MM.1S (cell line): ENCODE measurements at regions not wholly inside any gene's neighbourhood (a gene's known extent, or its start where the extent isn't known, plus 50 kb on each side); places are given as distances from the start of the nearest gene placed in this dataset.

Experiments used
- DNase-seq: peaks from one replicate; pipeline ENCODE4 v3.0.0-alpha.2; 2015
- H2AFZ ChIP-seq: fragments of 300-600 bp; sonication (generic); 2 replicates; pipeline ENCODE4 v1.6.0; 2016; ENCODE audit warnings: antibody characterized with exemption, low read length
- H3F3A ChIP-seq: fragments of 300-600 bp; sonication (generic); 2 replicates; pipeline ENCODE4 v1.6.1; 2016; ENCODE audit warnings: mild to moderate bottlenecking, antibody characterized with exemption, low read length, moderate library complexity, mixed read lengths; ENCODE audit not compliant: insufficient read depth
- H3K27ac ChIP-seq: fragments of 300-600 bp; sonication (generic); 2 replicates; pipeline ENCODE4 v1.5.1; 2016; ENCODE audit warnings: mild to moderate bottlenecking, low read length
- H3K27me3 ChIP-seq: fragments of 300-600 bp; sonication (generic); replicated peaks from 2 replicates; pipeline ENCODE4 v1.6.0; 2016; ENCODE audit warnings: low read length; ENCODE audit not compliant: insufficient read depth
- H3K36me3 ChIP-seq: fragments of 300-600 bp; sonication (generic); replicated peaks from 2 replicates; pipeline ENCODE4 v1.6.1; 2016; ENCODE audit warnings: mild to moderate bottlenecking, low read length, mixed read lengths; ENCODE audit not compliant: insufficient read depth
- H3K4me1 ChIP-seq: fragments of 300-600 bp; sonication (generic); 2 replicates; pipeline ENCODE4 v1.6.1; 2016; ENCODE audit warnings: low read length, mixed read lengths
- H3K4me2 ChIP-seq: fragments of 300-600 bp; sonication (generic); 2 replicates; pipeline ENCODE4 v1.6.0; 2016; ENCODE audit warnings: low read depth, low read length
- H3K4me3 ChIP-seq: fragments of 300-600 bp; sonication (generic); 2 replicates; pipeline ENCODE4 v1.5.1; 2016; ENCODE audit warnings: low read length, mixed read lengths
- H3K79me2 ChIP-seq: fragments of 300-600 bp; sonication (generic); 2 replicates; pipeline ENCODE4 v1.6.1; 2016; ENCODE audit warnings: mixed run types, low read length, mixed read lengths
- H3K9ac ChIP-seq: fragments of 300-600 bp; sonication (generic); 2 replicates; pipeline ENCODE4 v1.6.1; 2016; ENCODE audit warnings: low read length, mixed read lengths
- H3K9me2 ChIP-seq: fragments of 300-600 bp; sonication (generic); replicated peaks from 2 replicates; pipeline ENCODE4 v1.6.1; 2016; ENCODE audit warnings: mild to moderate bottlenecking, low read length, mixed read lengths; ENCODE audit not compliant: insufficient read depth
- H3K9me3 ChIP-seq: fragments of 300-600 bp; sonication (generic); replicated peaks from 2 replicates; pipeline ENCODE4 v1.6.1; 2016; ENCODE audit warnings: mild to moderate bottlenecking, low read length, mixed read lengths; ENCODE audit not compliant: insufficient read depth
- H4K20me1 ChIP-seq: fragments of 300-600 bp; sonication (generic); 2 replicates; pipeline ENCODE4 v1.6.1; 2016; ENCODE audit warnings: mild to moderate bottlenecking, low read length, moderate library complexity, mixed read lengths; ENCODE audit not compliant: insufficient read depth
- EZH2 ChIP-seq: fragments of 300-600 bp; sonication (generic); optimal IDR thresholded peaks from 2 replicates; pipeline ENCODE3; 2017; ENCODE audit warnings: low read depth, mild to moderate bottlenecking, antibody characterized with exemption, low read length, mixed read lengths
- EZH2phosphoT487 ChIP-seq: fragments of 300-600 bp; sonication (generic); IDR thresholded peaks from 2 replicates; pipeline ENCODE4 v1.6.1; 2018; ENCODE audit warnings: antibody characterized with exemption, low read length
- TF ChIP-seq, protein P1 (sequence below): fragments of 300-600 bp; sonication (generic); IDR thresholded peaks from 2 replicates; pipeline ENCODE4 v1.5.1; 2016; ENCODE audit warnings: antibody characterized with exemption, low read length, mixed read lengths

GRCh38 chr13:89568746-89569145, 1778.7 kb upstream of the MIR17HG start:
- TF ChIP-seq EZH2 (no peak), EZH2phosphoT487 (no peak)
- TF ChIP-seq, protein P1, sequence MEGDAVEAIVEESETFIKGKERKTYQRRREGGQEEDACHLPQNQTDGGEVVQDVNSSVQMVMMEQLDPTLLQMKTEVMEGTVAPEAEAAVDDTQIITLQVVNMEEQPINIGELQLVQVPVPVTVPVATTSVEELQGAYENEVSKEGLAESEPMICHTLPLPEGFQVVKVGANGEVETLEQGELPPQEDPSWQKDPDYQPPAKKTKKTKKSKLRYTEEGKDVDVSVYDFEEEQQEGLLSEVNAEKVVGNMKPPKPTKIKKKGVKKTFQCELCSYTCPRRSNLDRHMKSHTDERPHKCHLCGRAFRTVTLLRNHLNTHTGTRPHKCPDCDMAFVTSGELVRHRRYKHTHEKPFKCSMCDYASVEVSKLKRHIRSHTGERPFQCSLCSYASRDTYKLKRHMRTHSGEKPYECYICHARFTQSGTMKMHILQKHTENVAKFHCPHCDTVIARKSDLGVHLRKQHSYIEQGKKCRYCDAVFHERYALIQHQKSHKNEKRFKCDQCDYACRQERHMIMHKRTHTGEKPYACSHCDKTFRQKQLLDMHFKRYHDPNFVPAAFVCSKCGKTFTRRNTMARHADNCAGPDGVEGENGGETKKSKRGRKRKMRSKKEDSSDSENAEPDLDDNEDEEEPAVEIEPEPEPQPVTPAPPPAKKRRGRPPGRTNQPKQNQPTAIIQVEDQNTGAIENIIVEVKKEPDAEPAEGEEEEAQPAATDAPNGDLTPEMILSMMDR = no peak
- no peak overlapping the region for H2AFZ ChIP-seq
- no peak for DNase-seq

GRCh38 chr13:89571676-89572075, 1775.8 kb upstream of the MIR17HG start:
- Histone ChIP-seq H3K27me3 (no peaks in the 10 kb centered on the region), H3F3A (no peaks in the 10 kb centered on the region), H3K9me3 (no peaks in the 10 kb centered on the region), H3K4me1 (no peaks in the 10 kb centered on the region), H3K79me2 (no peaks in the 10 kb centered on the region), H3K9me2 (no peaks in the 10 kb centered on the region), H2AFZ (no peak overlapping the region), H3K27ac (no peak overlapping the region), H3K9ac (no peak overlapping the region), H3K36me3 (no peaks in the 10 kb centered on the region), H3K4me3 (no peak overlapping the region), H4K20me1 (no peaks in the 10 kb centered on the region), H3K4me2 (no peak overlapping the region)
- TF ChIP-seq EZH2 = no peak
- TF ChIP-seq, protein P1 = no peak
- no peak for TF ChIP-seq EZH2phosphoT487
- no peak for DNase-seq

More at GRCh38 chr13:89568746-89569145, 1778.7 kb upstream of the MIR17HG start:
- Histone ChIP-seq H4K20me1 (no peaks in the 10 kb centered on the region), H3K9me3 (no peaks in the 10 kb centered on the region), H3K4me3 (no peak overlapping the region), H3F3A (no peaks in the 10 kb centered on the region), H3K9ac (no peak overlapping the region), H3K9me2 (no peaks in the 10 kb centered on the region), H3K36me3 (no peaks in the 10 kb centered on the region), H3K4me1 (no peaks in the 10 kb centered on the region), H3K79me2 (no peaks in the 10 kb centered on the region), H3K27ac (no peak overlapping the region), H3K27me3 (no peaks in the 10 kb centered on the region), H3K4me2 (no peak overlapping the region)

GRCh38 chr13:89574077-89574476, 1773.4 kb upstream of the MIR17HG start:
- Histone ChIP-seq H3K9ac (no peak overlapping the region), H3K36me3 (no peaks in the 10 kb centered on the region), H3K27me3 (no peaks in the 10 kb centered on the region), H3K27ac (no peak overlapping the region), H3K79me2 (no peaks in the 10 kb centered on the region), H2AFZ (no peak overlapping the region), H3K4me1 (no peaks in the 10 kb centered on the region), H3K9me3 (no peaks in the 10 kb centered on the region), H3F3A (no peaks in the 10 kb centered on the region), H3K9me2 (no peaks in the 10 kb centered on the region), H4K20me1 (no peaks in the 10 kb centered on the region), H3K4me2 (no peak overlapping the region), H3K4me3 (no peak overlapping the region)
- no peak for DNase-seq
- TF ChIP-seq, protein P1 = no peak
- no peak for TF ChIP-seq EZH2
- TF ChIP-seq EZH2phosphoT487 = no peak
